ENCODE measurements at regions not wholly inside any gene's neighbourhood (a gene's known extent, or its start where the extent isn't known, plus 50 kb on each side); places are given as distances from the start of the nearest gene placed in this dataset.
"Not testable (repeated sequence)": the region's sequence is repeated elsewhere in the genome, so short reads cannot be mapped to it uniquely, and the experiment has no call there.

DNA sequence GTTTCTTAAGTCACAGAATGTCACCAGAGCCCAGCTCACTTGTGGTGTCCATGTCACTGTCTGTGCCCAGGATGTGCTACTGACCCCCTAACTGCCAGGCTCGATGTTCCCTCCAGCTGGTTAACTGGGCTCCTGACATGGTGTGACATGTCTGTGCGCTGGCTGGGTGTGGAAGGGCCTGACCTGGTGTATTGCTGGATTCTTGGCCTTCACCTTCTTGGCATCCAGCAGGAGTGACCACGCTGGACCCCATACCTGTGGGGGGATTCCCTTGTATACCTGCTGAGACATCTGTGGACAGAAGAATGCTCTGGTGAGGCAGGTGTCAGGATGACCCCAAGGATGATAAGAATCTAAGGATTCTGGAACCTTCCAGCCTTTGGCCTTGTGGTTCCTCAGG, 1690.1 kb downstream of the TP53TG3F start:
- Mint-ChIP-seq H3K4me3 (no peak overlapping the region), H3K36me3 (no peaks in the 10 kb centered on the region), H3K27ac (no peak overlapping the region), H3K9me3 (peaks cover 5% of the 10 kb centered on the region), H3K27me3 (no peaks in the 10 kb centered on the region), H3K4me1 (no peaks in the 10 kb centered on the region)
- DNase-seq = no peak

DNA sequence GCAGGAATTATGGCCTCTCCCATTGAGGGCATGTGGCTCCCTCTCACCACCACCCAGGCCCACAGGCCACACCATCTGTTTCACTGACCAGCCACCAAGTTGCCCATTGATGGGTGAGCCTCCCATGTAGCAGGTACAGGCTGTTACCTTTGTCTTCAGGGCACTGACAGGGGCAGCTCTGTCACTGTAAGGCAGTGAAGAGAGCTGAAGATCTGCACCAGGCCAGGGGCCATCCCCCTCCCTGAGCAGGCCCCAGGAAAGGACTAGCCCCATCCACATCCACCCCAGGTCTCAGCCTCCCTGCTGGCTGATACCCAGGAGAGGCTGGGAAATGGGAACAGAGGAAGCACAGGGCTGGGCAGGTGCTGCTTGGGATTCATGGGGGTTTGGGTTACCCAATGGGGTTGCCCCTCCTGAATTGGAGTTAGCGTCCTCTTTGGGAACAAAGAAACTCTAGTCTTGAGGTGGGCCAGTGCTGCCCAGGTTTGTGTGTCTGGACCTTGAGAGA, 1691.4 kb downstream of the TP53TG3F start:
- Mint-ChIP-seq H3K36me3 (no peaks in the 10 kb centered on the region), H3K4me1 (no peaks in the 10 kb centered on the region), H3K27ac (no peak overlapping the region), H3K4me3 (no peak overlapping the region), H3K27me3 (no peaks in the 10 kb centered on the region), H3K9me3 (peaks cover 5% of the 10 kb centered on the region)
- DNase-seq = no peak

DNA sequence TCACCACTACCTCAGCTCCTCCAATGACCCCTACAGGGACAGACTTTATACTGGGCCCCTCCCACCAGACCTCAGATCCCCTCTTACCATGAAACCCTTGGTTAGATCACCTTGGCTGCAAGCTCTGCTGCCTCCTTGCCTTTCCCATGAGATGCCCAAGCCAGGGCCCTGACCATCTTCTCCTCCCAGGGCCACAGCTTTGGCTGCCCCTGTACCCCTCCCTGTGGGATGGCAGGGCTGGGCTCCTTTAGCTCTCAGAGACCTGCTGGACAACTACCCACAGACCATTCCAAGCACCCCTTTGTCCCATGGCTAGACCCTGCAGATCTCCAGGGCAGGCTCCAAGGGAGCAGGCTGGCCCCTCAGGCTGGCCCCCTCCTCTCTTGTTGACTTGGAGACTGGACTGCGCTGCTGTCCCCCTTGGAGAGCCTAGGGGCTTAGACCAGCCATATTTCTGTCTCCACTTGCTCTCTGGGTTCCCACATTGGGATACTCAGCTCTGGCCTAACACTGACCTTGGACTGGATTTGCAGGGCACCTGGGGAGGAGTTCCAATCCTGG, 1692.7 kb downstream of the TP53TG3F start:
- H3K27ac Mint-ChIP-seq = no peak overlapping the region
- H3K9me3 Mint-ChIP-seq = peaks cover 9% of the 10 kb centered on the region
- H3K27me3 Mint-ChIP-seq = no peaks in the 10 kb centered on the region
- no peaks in the 10 kb centered on the region for H3K36me3 Mint-ChIP-seq
- no peak for DNase-seq
- no peak overlapping the region for H3K4me3 Mint-ChIP-seq
- no peaks in the 10 kb centered on the region for H3K4me1 Mint-ChIP-seq

DNA sequence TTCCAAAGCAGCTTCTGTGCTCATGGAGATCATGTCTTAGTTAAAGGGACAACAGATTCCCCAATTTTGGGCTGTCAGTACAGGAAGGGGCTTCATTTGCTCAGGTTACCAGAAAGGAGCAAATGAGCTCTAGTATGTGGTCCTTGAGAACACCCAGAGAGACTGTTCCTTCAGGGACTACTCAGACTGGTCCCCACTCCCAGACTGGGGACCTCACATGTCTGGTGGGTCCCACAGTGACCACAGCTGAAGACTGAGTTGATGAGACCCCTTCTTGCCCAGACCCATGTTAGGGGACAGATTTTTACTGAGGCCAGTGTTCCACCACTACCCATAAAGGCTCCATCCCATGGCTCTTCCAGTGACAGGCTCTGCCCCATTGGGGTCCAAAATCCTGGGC, 1695.2 kb downstream of the TP53TG3F start:
- H3K4me3 Mint-ChIP-seq = no peak overlapping the region
- no peak for DNase-seq

DNA sequence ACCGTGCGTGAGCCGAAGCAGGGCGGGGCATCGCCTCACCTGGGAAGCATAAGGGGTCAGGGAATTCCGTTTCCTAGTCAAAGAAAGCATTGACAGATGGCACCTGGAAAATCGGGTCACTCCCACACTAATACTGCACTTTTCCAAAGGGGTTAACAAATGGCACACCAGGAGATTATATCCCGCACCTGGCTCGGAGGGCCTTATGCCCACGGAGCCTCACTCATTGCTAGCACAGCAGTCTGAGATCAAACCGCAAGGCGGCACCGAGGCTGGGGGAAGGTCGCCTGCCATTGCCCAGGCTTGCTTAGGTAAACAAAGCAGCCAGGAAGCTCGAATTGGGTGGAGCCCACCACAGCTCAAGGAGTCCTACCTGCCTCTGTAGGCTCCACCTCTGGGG, 1698.1 kb downstream of the TP53TG3F start:
- H3K4me1 Mint-ChIP-seq, H3K4me3 Mint-ChIP-seq, H3K27ac Mint-ChIP-seq, H3K36me3 Mint-ChIP-seq, DNase-seq, H3K27me3 Mint-ChIP-seq: not testable (repeated sequence)
- peaks cover 22% of the 10 kb centered on the region for H3K9me3 Mint-ChIP-seq

More for the DNA sequence above, 1695.2 kb downstream of the TP53TG3F start:
- Mint-ChIP-seq H3K9me3 (peaks cover 17% of the 10 kb centered on the region), H3K27ac (no peak overlapping the region), H3K27me3 (no peaks in the 10 kb centered on the region), H3K4me1 (no peaks in the 10 kb centered on the region), H3K36me3 (peaks cover 3% of the 10 kb centered on the region)

DNA sequence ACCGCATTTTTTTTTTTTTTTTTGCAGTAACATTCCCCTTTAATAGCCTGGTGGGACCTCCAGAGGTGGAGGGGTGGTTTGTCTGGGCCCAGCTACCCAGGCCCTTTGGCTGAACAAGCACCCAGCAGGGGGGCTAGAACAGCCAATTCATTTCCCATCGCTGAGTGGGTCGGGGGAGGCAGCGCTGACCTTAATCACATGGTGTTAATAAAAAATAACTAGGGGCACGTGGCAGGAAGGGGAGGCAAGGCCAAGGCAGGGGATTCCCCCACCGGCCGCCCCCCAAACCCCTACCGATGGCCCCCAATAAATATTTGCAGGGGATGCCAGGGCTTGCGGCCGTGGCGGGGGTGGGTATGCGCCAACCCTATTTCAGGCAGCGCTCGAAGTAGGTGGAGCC, 1709.9 kb downstream of the TP53TG3F start:
- H3K27me3 Mint-ChIP-seq, DNase-seq, H3K27ac Mint-ChIP-seq, H3K4me3 Mint-ChIP-seq, H3K4me1 Mint-ChIP-seq, H3K36me3 Mint-ChIP-seq: not testable (repeated sequence)
- H3K9me3 Mint-ChIP-seq = peaks cover 22% of the 10 kb centered on the region

DNA sequence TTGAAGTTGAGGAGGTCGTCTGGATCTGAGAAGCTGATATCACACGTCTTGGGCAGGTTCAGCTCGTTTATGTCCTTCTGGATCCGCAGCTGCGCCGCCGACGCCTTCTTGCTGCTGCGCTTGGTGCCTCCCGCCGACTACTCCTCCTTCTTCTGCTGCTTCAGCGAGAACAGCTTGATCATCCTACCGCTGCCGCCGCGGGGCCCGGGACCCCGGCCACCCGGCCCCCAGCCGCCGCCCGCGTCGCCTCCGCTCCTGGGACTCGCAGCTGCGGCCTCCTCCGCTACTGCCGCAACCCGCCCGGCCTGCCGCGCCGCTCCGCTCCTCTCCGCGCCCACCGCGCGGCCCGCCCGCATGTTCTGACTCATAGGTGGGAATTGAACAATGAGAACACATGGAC, 1710.6 kb downstream of the TP53TG3F start:
- not testable (repeated sequence) for H3K4me3 Mint-ChIP-seq, H3K4me1 Mint-ChIP-seq, DNase-seq, H3K27ac Mint-ChIP-seq, H3K36me3 Mint-ChIP-seq, H3K27me3 Mint-ChIP-seq
- H3K9me3 Mint-ChIP-seq = peaks cover 18% of the 10 kb centered on the region

DNA sequence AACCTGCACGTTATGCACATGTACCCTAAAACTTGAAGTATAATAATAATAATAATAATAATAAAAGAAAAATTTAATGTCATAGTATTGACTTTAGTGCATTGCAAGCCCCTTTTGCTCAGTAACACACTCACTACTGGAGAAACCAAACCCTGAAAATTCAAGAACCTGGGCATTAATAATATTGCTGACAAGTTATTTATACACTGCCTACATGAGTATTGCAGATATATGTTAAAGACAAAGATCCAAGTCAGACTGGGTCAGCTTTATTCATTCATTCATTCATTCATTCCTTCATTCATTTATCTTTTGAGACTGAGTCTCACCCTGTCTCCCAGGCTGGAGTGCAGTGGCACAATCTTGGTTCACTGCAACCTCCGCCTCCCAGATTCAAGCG, 1711.2 kb downstream of the TP53TG3F start:
- DNase-seq = no peak
- H3K36me3 Mint-ChIP-seq = no peaks in the 10 kb centered on the region
- H3K27ac Mint-ChIP-seq = no peak overlapping the region
- no peaks in the 10 kb centered on the region for H3K27me3 Mint-ChIP-seq
- H3K4me1 Mint-ChIP-seq = no peaks in the 10 kb centered on the region
- H3K4me3 Mint-ChIP-seq = no peak overlapping the region
- H3K9me3 Mint-ChIP-seq = peaks cover 15% of the 10 kb centered on the region

DNA sequence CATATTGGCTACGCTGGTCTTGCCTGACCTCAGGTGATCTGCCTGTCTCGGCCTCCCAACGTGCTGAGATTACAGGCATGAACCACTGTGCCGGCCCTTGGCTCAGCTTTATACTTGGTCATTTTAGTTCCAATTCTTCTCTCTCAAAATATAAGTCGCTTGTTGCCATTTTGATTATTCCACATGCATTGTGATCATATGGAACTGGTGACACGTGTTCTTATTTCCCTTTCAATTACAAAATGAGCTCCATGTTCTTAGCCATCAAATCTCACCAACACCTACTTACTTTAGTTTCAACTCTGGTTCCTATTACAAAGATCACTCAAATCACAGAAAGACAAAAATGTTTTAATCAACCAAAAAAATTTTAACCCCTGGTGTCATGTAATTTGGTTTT, 1711.7 kb downstream of the TP53TG3F start:
- DNase-seq = no peak
- no peaks in the 10 kb centered on the region for H3K4me1 Mint-ChIP-seq

DNA sequence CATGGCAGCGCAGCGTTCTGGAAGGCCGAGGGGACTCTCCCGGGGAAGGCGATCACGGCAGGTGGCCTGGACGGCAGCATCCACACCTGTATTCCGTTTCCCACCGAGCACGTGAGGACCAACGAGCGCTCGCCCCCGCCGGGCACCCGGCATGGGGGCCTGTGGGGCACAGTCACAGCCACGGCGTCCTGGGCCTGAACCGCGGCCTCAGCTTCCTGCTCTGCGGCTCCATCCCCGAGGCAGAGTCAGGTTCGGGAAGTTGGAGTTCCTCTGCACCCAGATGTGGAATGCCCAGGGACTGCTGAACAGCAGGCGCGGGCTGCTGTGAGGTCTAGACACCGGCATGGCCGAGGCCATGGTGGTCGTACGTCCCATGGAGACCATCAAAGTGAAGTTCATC, 1713.9 kb downstream of the TP53TG3F start:
- no peaks in the 10 kb centered on the region for H3K4me1 Mint-ChIP-seq
- no peak overlapping the region for H3K4me3 Mint-ChIP-seq
- peaks cover 3% of the 10 kb centered on the region for H3K9me3 Mint-ChIP-seq
- H3K27me3 Mint-ChIP-seq = no peaks in the 10 kb centered on the region
- no peaks in the 10 kb centered on the region for H3K36me3 Mint-ChIP-seq
- DNase-seq = no peak
- no peak overlapping the region for H3K27ac Mint-ChIP-seq

More for the DNA sequence above, 1711.7 kb downstream of the TP53TG3F start:
- no peak overlapping the region for H3K4me3 Mint-ChIP-seq
- H3K27ac Mint-ChIP-seq = no peak overlapping the region
- peaks cover 15% of the 10 kb centered on the region for H3K9me3 Mint-ChIP-seq
- no peaks in the 10 kb centered on the region for H3K36me3 Mint-ChIP-seq
- no peaks in the 10 kb centered on the region for H3K27me3 Mint-ChIP-seq

DNA sequence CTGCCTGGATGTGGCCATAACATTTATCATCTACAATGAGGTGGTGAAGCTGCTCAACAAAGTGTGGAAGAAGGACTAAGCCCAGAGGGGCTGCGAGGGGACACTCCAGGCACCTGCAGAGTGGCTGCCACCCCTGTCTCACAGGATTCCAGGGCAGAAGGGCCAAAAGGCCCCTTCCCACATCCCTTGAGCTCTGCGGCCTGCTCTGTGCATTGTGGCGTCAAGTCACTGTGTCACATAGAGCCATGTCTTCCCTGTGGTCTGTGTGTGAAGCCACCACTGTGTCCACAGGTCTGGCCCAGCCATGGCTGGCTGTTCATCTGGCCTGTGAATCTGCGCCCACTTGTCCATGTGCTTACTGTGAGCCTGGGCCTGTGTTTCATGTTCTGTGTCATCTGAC, 1714.6 kb downstream of the TP53TG3F start:
- H3K27ac Mint-ChIP-seq = no peak overlapping the region
- DNase-seq = no peak
- H3K4me3 Mint-ChIP-seq = no peak overlapping the region
- H3K27me3 Mint-ChIP-seq = no peaks in the 10 kb centered on the region
- no peaks in the 10 kb centered on the region for H3K4me1 Mint-ChIP-seq
- peaks cover 2% of the 10 kb centered on the region for H3K9me3 Mint-ChIP-seq
- H3K36me3 Mint-ChIP-seq = no peaks in the 10 kb centered on the region

DNA sequence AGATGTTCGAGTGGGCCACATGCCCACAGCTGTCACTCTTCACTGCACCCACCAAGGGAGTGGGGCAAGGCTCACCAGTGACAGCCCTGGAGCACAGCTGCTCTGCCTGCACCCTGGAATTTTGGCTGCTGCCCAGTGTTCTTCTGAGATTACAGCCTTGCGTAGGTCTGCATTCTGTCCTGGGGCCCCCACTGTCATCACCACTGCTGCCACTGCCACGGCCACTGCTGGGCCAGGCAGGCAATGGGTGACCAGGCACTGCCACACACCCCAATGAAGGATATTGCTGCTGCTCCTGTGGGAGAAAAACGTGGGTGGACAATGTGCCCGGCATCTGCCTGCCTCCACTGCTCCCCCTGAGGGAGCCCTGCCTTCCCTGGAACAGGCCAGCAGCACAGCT, 1717.0 kb downstream of the TP53TG3F start:
- H3K4me1 Mint-ChIP-seq = no peaks in the 10 kb centered on the region

DNA sequence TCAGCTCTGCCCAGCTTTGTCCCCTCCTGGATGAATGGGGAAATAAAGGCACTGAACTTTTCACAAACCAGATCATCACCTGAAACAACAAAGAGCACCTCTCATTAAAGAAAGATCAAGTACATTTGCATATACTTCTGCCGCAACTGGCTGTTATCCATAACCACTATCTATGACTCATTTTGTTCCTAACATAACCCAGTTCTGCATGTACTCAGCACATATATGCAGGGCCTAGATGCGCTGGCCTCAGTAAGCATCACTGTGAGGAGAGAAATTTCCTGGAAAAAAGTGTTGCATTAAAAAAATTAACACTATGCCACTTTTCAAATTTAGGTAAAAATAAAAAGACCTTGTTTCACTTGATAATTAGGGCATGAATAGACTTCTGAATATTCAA, 1718.4 kb downstream of the TP53TG3F start:
- Mint-ChIP-seq H3K27me3 (no peaks in the 10 kb centered on the region), H3K36me3 (no peaks in the 10 kb centered on the region), H3K27ac (no peak overlapping the region), H3K4me3 (no peak overlapping the region), H3K4me1 (no peaks in the 10 kb centered on the region), H3K9me3 (peaks cover 2% of the 10 kb centered on the region)
- DNase-seq = no peak

More for the DNA sequence above, 1717.0 kb downstream of the TP53TG3F start:
- no peak overlapping the region for H3K4me3 Mint-ChIP-seq
- no peak overlapping the region for H3K27ac Mint-ChIP-seq
- no peaks in the 10 kb centered on the region for H3K36me3 Mint-ChIP-seq
- no peak for DNase-seq
- H3K27me3 Mint-ChIP-seq = no peaks in the 10 kb centered on the region
- H3K9me3 Mint-ChIP-seq = peaks cover 2% of the 10 kb centered on the region

DNA sequence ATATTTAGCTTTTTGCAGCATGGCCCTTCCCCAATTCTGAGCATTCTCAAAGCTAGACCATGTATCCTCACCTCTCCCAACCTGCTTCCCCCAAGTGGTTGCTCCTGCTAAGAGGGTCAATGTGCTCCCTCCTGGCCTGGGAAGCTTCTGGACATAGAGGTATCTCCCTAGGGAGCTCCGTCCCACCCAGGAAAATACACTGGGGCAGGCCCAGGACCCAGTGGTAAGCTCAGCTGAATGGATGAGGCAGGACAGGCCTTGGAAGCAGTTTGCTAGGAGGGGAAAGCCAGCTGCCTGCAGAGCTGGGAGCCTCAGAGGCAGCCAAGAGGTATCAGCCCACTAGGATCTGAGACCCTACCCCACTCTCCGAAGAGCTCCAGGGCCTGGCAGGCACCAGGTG, 1721.6 kb downstream of the TP53TG3F start:
- no peak for DNase-seq
- H3K4me3 Mint-ChIP-seq = no peak overlapping the region
- no peaks in the 10 kb centered on the region for H3K27me3 Mint-ChIP-seq
- H3K9me3 Mint-ChIP-seq = peaks cover 4% of the 10 kb centered on the region
- H3K27ac Mint-ChIP-seq = no peak overlapping the region
- H3K4me1 Mint-ChIP-seq = no peaks in the 10 kb centered on the region
- no peaks in the 10 kb centered on the region for H3K36me3 Mint-ChIP-seq

DNA sequence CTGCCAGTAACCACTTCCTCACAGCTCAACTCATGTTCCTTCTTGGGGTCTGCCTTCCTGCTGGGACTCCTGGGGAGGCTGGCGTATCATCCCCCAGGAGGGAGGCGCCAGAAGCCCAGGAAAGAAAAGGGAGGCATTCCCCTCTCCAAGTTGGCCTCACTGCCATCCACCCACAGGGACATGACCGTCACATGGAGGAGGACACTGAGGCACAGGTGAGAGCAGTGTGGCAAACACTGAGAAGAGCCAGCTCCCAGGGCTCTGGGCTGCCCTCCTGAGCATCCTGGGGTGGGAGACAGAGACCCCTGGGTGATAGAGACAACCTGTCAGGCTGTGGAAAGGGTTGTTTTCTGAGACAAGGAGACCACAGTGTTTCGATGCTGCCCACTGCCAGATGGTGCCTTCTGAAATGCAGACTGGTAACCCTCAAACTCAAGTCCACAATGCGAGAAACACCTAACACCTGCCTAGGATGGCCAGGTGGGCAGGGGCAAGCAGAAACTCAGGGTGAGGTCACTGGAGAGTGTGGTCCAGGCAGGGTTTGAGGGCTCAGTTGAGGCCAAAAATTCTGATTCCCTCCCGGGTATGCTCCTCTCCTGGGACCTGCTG, 1722.1 kb downstream of the TP53TG3F start:
- Mint-ChIP-seq H3K36me3 (no peaks in the 10 kb centered on the region), H3K4me1 (no peaks in the 10 kb centered on the region), H3K4me3 (no peak overlapping the region), H3K9me3 (peaks cover 8% of the 10 kb centered on the region), H3K27ac (no peak overlapping the region), H3K27me3 (no peaks in the 10 kb centered on the region)
- DNase-seq = no peak

DNA sequence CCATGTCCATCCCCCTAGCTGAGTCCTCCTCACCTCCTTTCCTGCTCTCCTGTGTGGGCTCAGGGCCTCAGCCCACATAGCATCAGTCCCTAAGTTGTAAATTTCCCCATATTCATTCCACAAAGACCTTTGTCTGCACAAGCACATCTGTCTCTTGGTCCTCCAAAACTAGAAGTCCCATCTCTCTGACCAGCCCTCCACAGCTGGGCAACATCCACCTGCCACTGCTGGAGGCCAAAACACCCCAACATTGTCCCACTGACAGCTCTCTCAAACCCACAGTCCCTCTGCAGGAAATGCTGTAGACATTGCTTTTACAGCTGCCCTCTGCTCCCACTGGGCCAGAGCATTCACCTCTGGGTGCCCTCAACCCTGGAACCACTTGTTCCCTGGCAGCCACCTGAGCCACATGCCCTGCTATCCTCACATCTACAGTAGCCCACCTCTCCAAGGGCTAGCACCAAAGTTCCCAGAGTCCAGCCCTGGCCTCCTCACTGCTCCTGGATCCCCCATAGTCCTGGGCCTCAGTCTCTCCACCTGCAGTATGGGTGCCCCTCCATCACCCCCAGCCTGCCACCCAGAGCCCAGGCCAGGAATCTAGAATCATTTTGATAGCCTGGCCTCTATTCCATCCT, 1722.7 kb downstream of the TP53TG3F start:
- no peak overlapping the region for H3K27ac Mint-ChIP-seq
- DNase-seq = no peak
- no peaks in the 10 kb centered on the region for H3K4me1 Mint-ChIP-seq

More for the DNA sequence above, 1722.7 kb downstream of the TP53TG3F start:
- Mint-ChIP-seq H3K9me3 (peaks cover 11% of the 10 kb centered on the region), H3K27me3 (no peaks in the 10 kb centered on the region), H3K4me3 (no peak overlapping the region), H3K36me3 (peaks cover 2% of the 10 kb centered on the region)

Data from activated naive CD8-positive, alpha-beta T cell treated with anti-CD3 and anti-CD28 coated beads for 36 hours (primary cell).